ENCODE measurements at regions not wholly inside any gene's neighbourhood (a gene's known extent, or its start where the extent isn't known, plus 50 kb on each side); places are given as distances from the start of the nearest gene placed in this dataset.

DNA sequence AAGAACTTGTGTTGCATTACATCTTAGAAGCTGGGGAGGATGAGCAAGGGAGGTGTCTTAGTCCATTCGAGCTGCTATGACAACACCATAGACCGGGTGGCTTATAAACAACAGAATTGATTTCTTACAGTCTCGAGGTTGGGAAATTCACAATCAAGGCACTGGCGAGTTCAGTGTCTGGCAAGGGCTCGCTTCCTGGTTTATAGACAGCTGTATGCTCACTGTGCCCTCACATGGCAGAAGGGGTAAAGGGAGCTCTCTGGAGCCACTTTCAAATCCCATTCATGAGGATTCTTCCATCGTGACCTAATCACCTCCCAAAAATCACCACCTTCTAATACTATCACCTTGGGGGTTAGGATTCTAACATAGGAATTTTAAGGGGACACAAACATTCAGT lies 150.0 kb upstream of the NECTIN1 start:
- Histone ChIP-seq H3K79me1 (ENCODE audit: low read depth in 1 of 2, low read length in 2 of 2) (no peaks in the 10 kb centered on the region), H3K9ac (ENCODE audit: low read depth, low read length) (no peak overlapping the region), H3K4me1 (ENCODE audit: control insufficient read depth, insufficient read depth, low read length) (no peaks in the 10 kb centered on the region), H3K27ac (ENCODE audit: insufficient read depth, low read length) (no peak overlapping the region), H3K9me3 (ENCODE audit: control insufficient read depth, insufficient read depth, low read length) (no peaks in the 10 kb centered on the region), H2BK20ac (ENCODE audit: low read depth, low read length) (no peak overlapping the region), H3K18ac (ENCODE audit: low read depth, low read length) (no peak overlapping the region), H4K5ac (ENCODE audit: low read depth, low read length) (no peak overlapping the region), H3K27me3 (ENCODE audit: control insufficient read depth, insufficient read depth, low read length) (peaks cover 8% of the 10 kb centered on the region; the same call in 1 of the 2 replicates), H3K36me3 (ENCODE audit: control insufficient read depth, insufficient read depth, low read length) (no peaks in the 10 kb centered on the region), H2BK120ac (ENCODE audit: low read depth, low read length) (no peak overlapping the region), H2AK5ac (ENCODE audit: low read depth, low read length) (no peak overlapping the region), H4K91ac (ENCODE audit: insufficient read depth, low read depth, low read length) (no peak overlapping the region), H3K4ac (ENCODE audit: low read depth, low read length) (no peak overlapping the region), H3K56ac (ENCODE audit: extremely low read depth, insufficient read depth, low read length) (no peak overlapping the region), H2AFZ (replicated peaks; ENCODE audit: low read length, poor library complexity) (no peak overlapping the region), H3K14ac (replicated peaks; ENCODE audit: low read depth, low read length) (no peak overlapping the region), H2BK15ac (ENCODE audit: low read depth, low read length) (no peak overlapping the region), H3K4me3 (ENCODE audit: insufficient read depth, low read depth, low read length) (no peak overlapping the region), H3K9me1 (ENCODE audit: insufficient read depth, low read length) (no peaks in the 10 kb centered on the region), H4K20me1 (ENCODE audit: insufficient read depth, low read length) (no peaks in the 10 kb centered on the region), H4K8ac (ENCODE audit: low read depth in 2 of 2, low read length in 2 of 2) (no peak overlapping the region), H3K23ac (ENCODE audit: low read depth, low read length) (no peak overlapping the region), H2AK9ac (replicated peaks; ENCODE audit: low read depth, low read length, poor library complexity) (no peak overlapping the region), H2BK5ac (ENCODE audit: low read depth, low read length, poor library complexity, severe bottlenecking) (no peak overlapping the region), H3K4me2 (ENCODE audit: low read depth, low read length) (no peak overlapping the region)
- ATAC-seq (ENCODE audit: low read depth) (no peak), DNase-seq (no peak)
- in situ Hi-C loops (cut with MboI; ENCODE audit: low sequenced_read_pairs): no loop called here
- no peak for TF ChIP-seq MAZ (IDR thresholded peaks at IDR 0.05; ENCODE audit: borderline replicate concordance, low read depth, low read length)
- no peak for TF ChIP-seq MXI1 (IDR thresholded peaks at IDR 0.05; ENCODE audit: borderline replicate concordance, low read depth, low read length)
- no peak for TF ChIP-seq CHD1 (IDR thresholded peaks at IDR 0.05; ENCODE audit: low read depth, low read length)
- TF ChIP-seq RFX5 (IDR thresholded peaks at IDR 0.05; ENCODE audit: low read depth, low read length): no peak
- TF ChIP-seq, protein P1, sequence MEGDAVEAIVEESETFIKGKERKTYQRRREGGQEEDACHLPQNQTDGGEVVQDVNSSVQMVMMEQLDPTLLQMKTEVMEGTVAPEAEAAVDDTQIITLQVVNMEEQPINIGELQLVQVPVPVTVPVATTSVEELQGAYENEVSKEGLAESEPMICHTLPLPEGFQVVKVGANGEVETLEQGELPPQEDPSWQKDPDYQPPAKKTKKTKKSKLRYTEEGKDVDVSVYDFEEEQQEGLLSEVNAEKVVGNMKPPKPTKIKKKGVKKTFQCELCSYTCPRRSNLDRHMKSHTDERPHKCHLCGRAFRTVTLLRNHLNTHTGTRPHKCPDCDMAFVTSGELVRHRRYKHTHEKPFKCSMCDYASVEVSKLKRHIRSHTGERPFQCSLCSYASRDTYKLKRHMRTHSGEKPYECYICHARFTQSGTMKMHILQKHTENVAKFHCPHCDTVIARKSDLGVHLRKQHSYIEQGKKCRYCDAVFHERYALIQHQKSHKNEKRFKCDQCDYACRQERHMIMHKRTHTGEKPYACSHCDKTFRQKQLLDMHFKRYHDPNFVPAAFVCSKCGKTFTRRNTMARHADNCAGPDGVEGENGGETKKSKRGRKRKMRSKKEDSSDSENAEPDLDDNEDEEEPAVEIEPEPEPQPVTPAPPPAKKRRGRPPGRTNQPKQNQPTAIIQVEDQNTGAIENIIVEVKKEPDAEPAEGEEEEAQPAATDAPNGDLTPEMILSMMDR (conservative IDR thresholded peaks at IDR 0.05; ENCODE audit: low read depth, low read length): no peak
- no peak for TF ChIP-seq POLR2A (IDR thresholded peaks at IDR 0.05; ENCODE audit: low read depth, low read length)
- no peak for TF ChIP-seq BHLHE40 (IDR thresholded peaks at IDR 0.05; ENCODE audit: low read depth, low read length)
- no peak for TF ChIP-seq SMC3 (IDR thresholded peaks at IDR 0.05; ENCODE audit: low read depth, low read length)
- TF ChIP-seq RAD21 (IDR thresholded peaks at IDR 0.05; ENCODE audit: low read length): no peak
- TF ChIP-seq, protein P2, sequence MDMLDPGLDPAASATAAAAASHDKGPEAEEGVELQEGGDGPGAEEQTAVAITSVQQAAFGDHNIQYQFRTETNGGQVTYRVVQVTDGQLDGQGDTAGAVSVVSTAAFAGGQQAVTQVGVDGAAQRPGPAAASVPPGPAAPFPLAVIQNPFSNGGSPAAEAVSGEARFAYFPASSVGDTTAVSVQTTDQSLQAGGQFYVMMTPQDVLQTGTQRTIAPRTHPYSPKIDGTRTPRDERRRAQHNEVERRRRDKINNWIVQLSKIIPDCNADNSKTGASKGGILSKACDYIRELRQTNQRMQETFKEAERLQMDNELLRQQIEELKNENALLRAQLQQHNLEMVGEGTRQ (IDR thresholded peaks at IDR 0.05; ENCODE audit: low read depth, low read length): no peak
- TF ChIP-seq NFE2L2 (IDR thresholded peaks at IDR 0.05; ENCODE audit: low read depth, low read length): no peak
- TF ChIP-seq RCOR1 (IDR thresholded peaks at IDR 0.05; ENCODE audit: insufficient replicate concordance, low read length): no peak
- TF ChIP-seq CEBPB (IDR thresholded peaks at IDR 0.05; ENCODE audit: low read depth, low read length): no peak
- TF ChIP-seq FOS (IDR thresholded peaks at IDR 0.05; ENCODE audit: low read depth, low read length): no peak
- TF ChIP-seq, protein P3, sequence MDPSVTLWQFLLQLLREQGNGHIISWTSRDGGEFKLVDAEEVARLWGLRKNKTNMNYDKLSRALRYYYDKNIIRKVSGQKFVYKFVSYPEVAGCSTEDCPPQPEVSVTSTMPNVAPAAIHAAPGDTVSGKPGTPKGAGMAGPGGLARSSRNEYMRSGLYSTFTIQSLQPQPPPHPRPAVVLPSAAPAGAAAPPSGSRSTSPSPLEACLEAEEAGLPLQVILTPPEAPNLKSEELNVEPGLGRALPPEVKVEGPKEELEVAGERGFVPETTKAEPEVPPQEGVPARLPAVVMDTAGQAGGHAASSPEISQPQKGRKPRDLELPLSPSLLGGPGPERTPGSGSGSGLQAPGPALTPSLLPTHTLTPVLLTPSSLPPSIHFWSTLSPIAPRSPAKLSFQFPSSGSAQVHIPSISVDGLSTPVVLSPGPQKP (IDR thresholded peaks at IDR 0.05; ENCODE audit: borderline replicate concordance, low read depth, low read length): no peak
- no peak for TF ChIP-seq MAFK (IDR thresholded peaks at IDR 0.05; ENCODE audit: low read depth, low read length)
- ChIA-PET POLR2A (ENCODE audit: unreplicated experiment) (interaction anchor here (0.7 kb wide), 1 partner anchor 8 kb away, joined by 3 read pairs; no protein-coding TSS in a partner anchor), CTCF (no interaction called here)
- dilution Hi-C loops (cut with HindIII; ENCODE audit: low sequenced_read_pairs, unreplicated experiment): no loop called here
- WGBS, 2 experiments (ENCODE audit: extremely low coverage in 2 of 2, insufficient read length in 1 of 2): no CpG with 5 or more reads among the region's 6 CpGs
- intact Hi-C loops (cut with micrococcal nuclease): no loop called here
- no TSS peak for BruUV-seq (replicated peaks)

Measured in IMR-90 (cell line).